ENCODE measurements at regions not wholly inside any gene's neighbourhood (a gene's known extent, or its start where the extent isn't known, plus 50 kb on each side); places are given as distances from the start of the nearest gene placed in this dataset.

GRCh38 chr6:14266266-14266665, 148.7 kb downstream of the CD83 start:
- no peak for TF ChIP-seq CTCF (IDR thresholded peaks at IDR 0.05)
- TF ChIP-seq POLR2AphosphoS5 (IDR thresholded peaks at IDR 0.05) = no peak
- TF ChIP-seq POLR2A (IDR thresholded peaks at IDR 0.05) = no peak
- TF ChIP-seq EP300 (IDR thresholded peaks at IDR 0.05) = no peak
